PC-3 (cell line): ENCODE measurements at regions not wholly inside any gene's neighbourhood (a gene's known extent, or its start where the extent isn't known, plus 50 kb on each side); places are given as distances from the start of the nearest gene placed in this dataset.

ENCODE experiments used
- CTCF ChIP-seq: fragments of 300-600 bp; sonication (generic); conservative IDR thresholded peaks from 2 replicates; pipeline ENCODE4 v1.5.1; 2017; ENCODE audit warnings: antibody characterized with exemption, low read depth, mild to moderate bottlenecking, low read length
- EZH2 ChIP-seq: fragments of 300-600 bp; sonication (generic); IDR thresholded peaks from one replicate; pipeline ENCODE4 v1.6.1; 2017; ENCODE audit warnings: antibody characterized with exemption, mild to moderate bottlenecking, low read length; ENCODE audit not compliant: unreplicated experiment

DNA sequence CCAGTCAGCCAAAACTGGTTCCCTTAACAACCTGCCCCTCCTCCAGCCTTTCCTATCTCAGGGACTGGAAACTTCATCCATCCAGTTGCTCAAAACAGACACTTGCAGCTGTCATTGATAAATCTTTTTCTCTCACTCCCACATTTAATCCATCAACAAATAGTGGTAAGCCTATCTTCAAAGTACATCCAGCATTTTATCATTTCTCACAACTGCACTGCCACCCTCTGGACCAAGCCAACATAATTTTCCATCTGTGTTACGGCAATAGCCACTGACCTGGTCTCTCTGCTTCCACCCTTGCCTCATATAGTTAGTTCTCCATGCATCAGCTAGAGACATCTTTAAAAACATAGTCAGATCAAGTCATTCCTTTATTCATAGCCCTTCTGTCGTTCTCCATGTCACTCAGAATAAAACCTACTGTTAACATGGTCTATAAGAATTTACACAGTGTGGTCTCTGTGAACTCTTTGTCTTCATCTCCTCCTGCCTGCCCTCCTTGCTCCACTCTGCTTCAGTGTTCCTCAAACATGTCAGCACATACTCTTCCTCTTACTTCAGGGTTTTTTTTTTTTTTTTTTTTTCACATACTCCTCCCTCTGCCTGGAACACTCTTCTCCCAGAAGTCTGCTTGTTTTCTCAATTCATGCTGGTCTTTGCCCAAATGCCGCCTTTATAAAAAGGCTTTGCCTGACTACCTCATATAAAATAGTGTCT, 102.5 kb upstream of the COL6A5 start:
- TF ChIP-seq CTCF, result peak; percentile 37; the same call in 1 of the 2 replicates
- TF ChIP-seq EZH2, result no peak
